IMR-90 (cell line): ENCODE measurements at regions not wholly inside any gene's neighbourhood (a gene's known extent, or its start where the extent isn't known, plus 50 kb on each side); places are given as distances from the start of the nearest gene placed in this dataset.

Experiments
- ATAC-seq: fragments of 200-7000 bp; cut with Tn5 transposase; 2 replicates; pipeline ENCODE4 v1.9.1; 2020; ENCODE audit warnings: low read depth, mild to moderate bottlenecking, moderate library complexity
- BruUV-seq: library from RNA; stranded (reverse); fragments of 400-500 nt; replicated peaks from 2 replicates; lab custom pipeline; 2021; lab: Mats Ljungman, UMichigan
- CTCF ChIA-PET: fragments of 300-600 bp; formaldehyde crosslinking; extraction: SDS; loops from one replicate; lab custom pipeline; 2021; ENCODE audit warnings: antibody characterized with exemption; lab: Yijun Ruan, JAX
- POLR2A ChIA-PET: fragments of 300-600 bp; sonication (Branson Sonifier 250); formaldehyde crosslinking; loops from one replicate; lab custom pipeline; 2022; ENCODE audit warnings: antibody characterized with exemption; ENCODE audit not compliant: unreplicated experiment; lab: Charles Lee
- DNase-seq: peaks from one replicate; pipeline ENCODE4 v3.0.0; 2013
- H2AFZ ChIP-seq: replicated peaks from 2 replicates; pipeline ENCODE3; 2013; ENCODE audit warnings: low read length, mild to moderate bottlenecking; ENCODE audit not compliant: poor library complexity
- H2AK5ac ChIP-seq: 2 replicates; pipeline ENCODE4 v1.6.1; 2013; ENCODE audit warnings: low read depth, low read length, inconsistent platforms
- H2AK9ac ChIP-seq: replicated peaks from 2 replicates; pipeline ENCODE3; 2013; ENCODE audit warnings: mild to moderate bottlenecking, low read depth, low read length, moderate library complexity; ENCODE audit not compliant: poor library complexity
- H2BK120ac ChIP-seq: 2 replicates; pipeline ENCODE4 v1.6.1; 2013; ENCODE audit warnings: low read depth, low read length, inconsistent platforms
- H2BK15ac ChIP-seq: 3 replicates; pipeline ENCODE4 v1.6.1; 2013; ENCODE audit warnings: low read depth, low read length, inconsistent platforms
- H2BK20ac ChIP-seq: 2 replicates; pipeline ENCODE4 v1.6.1; 2013; ENCODE audit warnings: low read depth, mild to moderate bottlenecking, inconsistent platforms, low read length, moderate library complexity
- H2BK5ac ChIP-seq: 2 replicates; pipeline ENCODE4 v1.6.1; 2013; ENCODE audit warnings: mild to moderate bottlenecking, low read depth, low read length, inconsistent platforms; ENCODE audit not compliant: poor library complexity, severe bottlenecking
- H3K14ac ChIP-seq: replicated peaks from 2 replicates; pipeline ENCODE4 v1.6.1; 2013; ENCODE audit warnings: low read depth, low read length, inconsistent platforms
- H3K18ac ChIP-seq: 2 replicates; pipeline ENCODE4 v1.6.1; 2013; ENCODE audit warnings: low read depth, low read length, control low read depth
- H3K23ac ChIP-seq: 2 replicates; pipeline ENCODE4 v1.6.1; 2013; ENCODE audit warnings: low read depth, low read length, inconsistent platforms
- H3K27ac ChIP-seq: 2 replicates; pipeline ENCODE4 v1.5.1; 2013; ENCODE audit warnings: mild to moderate bottlenecking, control low read depth, low read length; ENCODE audit not compliant: insufficient read depth
- H3K27me3 ChIP-seq: 2 replicates; pipeline ENCODE4 v1.6.1; 2013; ENCODE audit warnings: low read length; ENCODE audit not compliant: control insufficient read depth, insufficient read depth
- H3K36me3 ChIP-seq: 2 replicates; pipeline ENCODE4 v1.6.1; 2013; ENCODE audit warnings: low read length, mixed read lengths; ENCODE audit not compliant: control insufficient read depth, insufficient read depth
- H3K4ac ChIP-seq: 2 replicates; pipeline ENCODE4 v1.6.1; 2013; ENCODE audit warnings: low read depth, low read length, inconsistent platforms
- H3K4me1 ChIP-seq: 2 replicates; pipeline ENCODE4 v1.6.1; 2013; ENCODE audit warnings: low read length, mixed read lengths; ENCODE audit not compliant: control insufficient read depth, insufficient read depth
- H3K4me2 ChIP-seq: 2 replicates; pipeline ENCODE4 v1.6.1; 2013; ENCODE audit warnings: low read depth, mild to moderate bottlenecking, control low read depth, low read length, moderate library complexity
- H3K4me3 ChIP-seq: 2 replicates; pipeline ENCODE4 v1.5.1; 2013; ENCODE audit warnings: low read depth, mild to moderate bottlenecking, control low read depth, low read length, moderate library complexity; ENCODE audit not compliant: insufficient read depth
- H3K56ac ChIP-seq: 2 replicates; pipeline ENCODE4 v1.6.1; 2013; ENCODE audit warnings: low read length, inconsistent platforms; ENCODE audit not compliant: insufficient read depth; ENCODE audit errors: extremely low read depth
- H3K79me1 ChIP-seq, 2 experiments: 2 replicates each; pipeline ENCODE4 v1.6.1; 2013; ENCODE audit warnings: low read length in 2 of 2, inconsistent platforms in 1 of 2, low read depth in 1 of 2
- H3K9ac ChIP-seq: 2 replicates; pipeline ENCODE4 v1.6.1; 2013; ENCODE audit warnings: low read depth, low read length, control low read depth
- H3K9me1 ChIP-seq: 2 replicates; pipeline ENCODE4 v1.6.1; 2013; ENCODE audit warnings: low read length, inconsistent platforms; ENCODE audit not compliant: insufficient read depth
- H3K9me3 ChIP-seq: 2 replicates; pipeline ENCODE4 v1.6.1; 2013; ENCODE audit warnings: low read length; ENCODE audit not compliant: control insufficient read depth, insufficient read depth
- H4K20me1 ChIP-seq: 2 replicates; pipeline ENCODE4 v1.6.1; 2013; ENCODE audit warnings: low read length, inconsistent platforms; ENCODE audit not compliant: insufficient read depth
- H4K5ac ChIP-seq: 2 replicates; pipeline ENCODE4 v1.6.1; 2013; ENCODE audit warnings: mild to moderate bottlenecking, low read depth, low read length, control low read depth
- H4K8ac ChIP-seq, 2 experiments: 2 replicates each; pipeline ENCODE4 v1.6.1; 2013; ENCODE audit warnings: low read depth in 2 of 2, low read length in 2 of 2, control low read depth in 1 of 2, inconsistent platforms in 1 of 2
- H4K91ac ChIP-seq: 2 replicates; pipeline ENCODE4 v1.6.1; 2013; ENCODE audit warnings: low read depth, low read length, inconsistent platforms; ENCODE audit not compliant: insufficient read depth
- BHLHE40 ChIP-seq: fragments of 150-350 bp; IDR thresholded peaks from 2 replicates; pipeline ENCODE4 v1.6.1; 2016; ENCODE audit warnings: mild to moderate bottlenecking, low read depth, low read length
- CEBPB ChIP-seq: IDR thresholded peaks from 2 replicates; pipeline ENCODE4 v1.6.1; 2012; ENCODE audit warnings: low read depth, low read length, improper control_type of control experiment
- CHD1 ChIP-seq: IDR thresholded peaks from 2 replicates; pipeline ENCODE4 v1.6.1; 2012; ENCODE audit warnings: low read depth, low read length, improper control_type of control experiment
- ELK1 ChIP-seq: fragments of 150-350 bp; IDR thresholded peaks from 2 replicates; pipeline ENCODE4 v1.6.1; 2016; ENCODE audit warnings: low read depth, mild to moderate bottlenecking, low read length, moderate library complexity, borderline replicate concordance
- FOS ChIP-seq: fragments of 150-350 bp; IDR thresholded peaks from 2 replicates; pipeline ENCODE4 v1.6.1; 2016; ENCODE audit warnings: low read depth, low read length
- MAZ ChIP-seq: IDR thresholded peaks from 2 replicates; pipeline ENCODE4 v1.6.1; 2012; ENCODE audit warnings: low read depth, mild to moderate bottlenecking, low read length, improper control_type of control experiment, moderate library complexity, borderline replicate concordance
- NFE2L2 ChIP-seq: fragments of 150-350 bp; IDR thresholded peaks from 2 replicates; pipeline ENCODE4 v1.6.1; 2016; ENCODE audit warnings: low read depth, mild to moderate bottlenecking, low read length
- POLR2A ChIP-seq: IDR thresholded peaks from 2 replicates; pipeline ENCODE4 v1.6.1; 2012; ENCODE audit warnings: mild to moderate bottlenecking, low read depth, low read length
- RAD21 ChIP-seq: IDR thresholded peaks from 2 replicates; pipeline ENCODE4 v1.6.1; 2012; ENCODE audit warnings: low read length, improper control_type of control experiment
- RFX5 ChIP-seq: IDR thresholded peaks from 2 replicates; pipeline ENCODE4 v1.8.0; 2012; ENCODE audit warnings: low read depth, mild to moderate bottlenecking, low read length, moderate library complexity
- SMC3 ChIP-seq: fragments of 150-350 bp; IDR thresholded peaks from 2 replicates; pipeline ENCODE4 v1.6.1; 2016; ENCODE audit warnings: low read depth, mild to moderate bottlenecking, antibody characterized with exemption, low read length, moderate library complexity
- USF2 ChIP-seq: fragments of 150-350 bp; IDR thresholded peaks from 2 replicates; pipeline ENCODE4 v1.6.1; 2017; ENCODE audit warnings: mild to moderate bottlenecking, antibody characterized with exemption, low read length, low read depth
- WGBS, 2 experiments: methylation state at CpG; one replicate each; pipeline versions ENCODE4 v1.1.5 to v1.1.7; 2013; ENCODE audit warnings: missing lambda C conversion rate in 2 of 2; ENCODE audit not compliant: insufficient read length in 1 of 2; ENCODE audit errors: extremely low coverage in 2 of 2; 5-methylcytosine and 5-hydroxymethylcytosine counted together
- dilution Hi-C: fragments of 300-500 bp; cut with HindIII; formaldehyde crosslinking; loops from one replicate; pipeline ENCODE4 v1.14.3; 2018; ENCODE audit warnings: low sequenced_read_pairs; ENCODE audit not compliant: unreplicated experiment
- in situ Hi-C: fragments of 300-500 bp; cut with MboI; formaldehyde crosslinking; loops from 3 replicates; pipeline ENCODE4 v1.14.3; 2019; ENCODE audit warnings: low sequenced_read_pairs, inconsistent platforms, mixed read lengths
- intact Hi-C: fragments of 100-400 bp; cut with micrococcal nuclease; formaldehyde crosslinking; loops from 2 replicates; pipeline ENCODE4 v1.10.0; 2022

- Histone ChIP-seq H3K18ac (no peak overlapping the region), H4K8ac (no peak overlapping the region), H2AFZ (no peak overlapping the region), H3K36me3 (no peaks in the 10 kb centered on the region), H2AK5ac (no peak overlapping the region), H2BK20ac (no peak overlapping the region), H3K4me3 (no peak overlapping the region), H2AK9ac (no peak overlapping the region), H2BK5ac (no peak overlapping the region), H2BK15ac (no peak overlapping the region), H3K4me2 (no peak overlapping the region), H3K27ac (no peak overlapping the region), H4K20me1 (no peaks in the 10 kb centered on the region), H3K56ac (no peak overlapping the region), H4K91ac (no peak overlapping the region), H3K4me1 (no peaks in the 10 kb centered on the region), H3K23ac (no peak overlapping the region), H3K79me1 (no peaks in the 10 kb centered on the region), H2BK120ac (no peak overlapping the region), H3K9me1 (no peaks in the 10 kb centered on the region), H4K5ac (no peak overlapping the region), H3K9ac (no peak overlapping the region), H3K9me3 (no peaks in the 10 kb centered on the region), H3K14ac (no peak overlapping the region), H3K4ac (no peak overlapping the region), H3K27me3 (no peaks in the 10 kb centered on the region)
- no peak for DNase-seq
- in situ Hi-C loops, result no loop called here
- dilution Hi-C loops, result no loop called here
- CTCF ChIA-PET, result no interaction called here
- POLR2A ChIA-PET, result no interaction called here
- ATAC-seq, result no peak
- no CpG with 5 or more reads among the region's 1 CpG for WGBS, 2 experiments
- TF ChIP-seq CHD1 (no peak), RFX5 (no peak), CEBPB (no peak), BHLHE40 (no peak), POLR2A (no peak), NFE2L2 (no peak), MAZ (no peak), ELK1 (no peak), USF2 (no peak), FOS (no peak), SMC3 (no peak), RAD21 (no peak)
- intact Hi-C loops, result no loop called here
- no TSS peak for BruUV-seq
Measured at GRCh38 chr6:63424636-63425035, 104.9 kb upstream of the LGSN start.
